PC-3 (cell line): ENCODE measurements at regions not wholly inside any gene's neighbourhood (a gene's known extent, or its start where the extent isn't known, plus 50 kb on each side); places are given as distances from the start of the nearest gene placed in this dataset.

Source experiments
- ATAC-seq: fragments of 200-7000 bp; cut with Tn5 transposase; 2 replicates; pipeline ENCODE4 v1.9.1; 2020; ENCODE audit warnings: mild to moderate bottlenecking, moderate library complexity
- BruUV-seq: library from RNA; stranded (reverse); fragments of 400-500 nt; replicated peaks from 2 replicates; lab custom pipeline; 2021; lab: Mats Ljungman, UMichigan
- CTCF ChIA-PET: fragments of 300-600 bp; sonication (Branson Sonifier 250); formaldehyde crosslinking; loops from one replicate; lab custom pipeline; 2022; ENCODE audit warnings: antibody characterized with exemption; lab: Charles Lee
- POLR2A ChIA-PET: fragments of 300-600 bp; sonication (Branson Sonifier 250); formaldehyde crosslinking; loops from one replicate; lab custom pipeline; 2022; ENCODE audit warnings: antibody characterized with exemption; ENCODE audit not compliant: unreplicated experiment; lab: Charles Lee
- DNase-seq: peaks from one replicate; pipeline ENCODE4 v3.0.0-alpha.2; 2015
- H2AFZ ChIP-seq: fragments of 300-600 bp; sonication (generic); 2 replicates; pipeline ENCODE4 v1.6.0; 2016; ENCODE audit warnings: antibody characterized with exemption, low read length
- H3F3A ChIP-seq: fragments of 300-600 bp; sonication (generic); one replicate; pipeline ENCODE4 v1.6.0; 2017; ENCODE audit warnings: antibody characterized with exemption, low read length, control low read depth, mild to moderate bottlenecking; ENCODE audit not compliant: unreplicated experiment
- H3K27ac ChIP-seq: fragments of 300-600 bp; sonication (generic); 2 replicates; pipeline ENCODE4 v1.5.1; 2016; ENCODE audit warnings: mild to moderate bottlenecking, low read length
- H3K27me3 ChIP-seq: fragments of 300-600 bp; sonication (generic); 2 replicates; pipeline ENCODE4 v1.6.1; 2016; ENCODE audit warnings: low read length, mixed read lengths
- H3K36me3 ChIP-seq: fragments of 300-600 bp; sonication (generic); 2 replicates; pipeline ENCODE4 v1.6.1; 2016; ENCODE audit warnings: low read depth, mixed run types, low read length, mixed read lengths
- H3K4me1 ChIP-seq: fragments of 300-600 bp; sonication (generic); 2 replicates; pipeline ENCODE4 v1.5.1; 2016; ENCODE audit warnings: low read length; ENCODE audit not compliant: insufficient read depth
- H3K4me2 ChIP-seq: fragments of 300-600 bp; sonication (generic); 2 replicates; pipeline ENCODE4 v1.6.0; 2016; ENCODE audit warnings: low read length
- H3K4me3 ChIP-seq: fragments of 300-600 bp; sonication (generic); 2 replicates; pipeline ENCODE4 v1.5.1; 2016; ENCODE audit warnings: mild to moderate bottlenecking, low read length, mixed read lengths
- H3K79me2 ChIP-seq: fragments of 300-600 bp; sonication (generic); 2 replicates; pipeline ENCODE4 v1.6.1; 2017; ENCODE audit warnings: low read length, mixed read lengths
- H3K9ac ChIP-seq: fragments of 300-600 bp; sonication (generic); 2 replicates; pipeline ENCODE4 v1.6.0; 2016; ENCODE audit warnings: mild to moderate bottlenecking, low read length
- H3K9me2 ChIP-seq: fragments of 300-600 bp; sonication (generic); replicated peaks from 2 replicates; pipeline ENCODE4 v1.6.1; 2016; ENCODE audit warnings: mixed run types, low read length, mixed read lengths
- H3K9me3 ChIP-seq: fragments of 300-600 bp; sonication (generic); 2 replicates; pipeline ENCODE4 v1.6.1; 2016; ENCODE audit warnings: low read length, mixed read lengths
- H4K20me1 ChIP-seq: fragments of 300-600 bp; sonication (generic); 2 replicates; pipeline ENCODE4 v1.6.1; 2016; ENCODE audit warnings: low read length, mixed read lengths
- CTCF ChIP-seq: fragments of 300-600 bp; sonication (generic); conservative IDR thresholded peaks from 2 replicates; pipeline ENCODE4 v1.5.1; 2017; ENCODE audit warnings: antibody characterized with exemption, low read depth, mild to moderate bottlenecking, low read length
- EZH2 ChIP-seq: fragments of 300-600 bp; sonication (generic); IDR thresholded peaks from one replicate; pipeline ENCODE4 v1.6.1; 2017; ENCODE audit warnings: antibody characterized with exemption, mild to moderate bottlenecking, low read length; ENCODE audit not compliant: unreplicated experiment
- EZH2phosphoT487 ChIP-seq: fragments of 300-600 bp; sonication (generic); IDR thresholded peaks from 2 replicates; pipeline ENCODE4 v1.6.1; 2018; ENCODE audit warnings: mild to moderate bottlenecking, antibody characterized with exemption, low read length, borderline replicate concordance
- intact Hi-C: fragments of 100-400 bp; cut with micrococcal nuclease; formaldehyde crosslinking; loops from 2 replicates; pipeline ENCODE4 v1.9.0; 2023

GRCh38 chr16:51766739-51767138 lies 615.7 kb upstream of the SALL1 start:
- CTCF ChIA-PET, result no interaction called here

GRCh38 chr16:51763072-51763661 lies 612.1 kb upstream of the SALL1 start:
- Histone ChIP-seq H3K9me3 (no peaks in the 10 kb centered on the region), H3K9me2 (no peaks in the 10 kb centered on the region), H2AFZ (no peak overlapping the region), H3K9ac (no peak overlapping the region), H3K4me2 (no peak overlapping the region), H4K20me1 (no peaks in the 10 kb centered on the region), H3K36me3 (no peaks in the 10 kb centered on the region), H3K27me3 (peaks cover 19% of the 10 kb centered on the region), H3K4me3 (no peak overlapping the region), H3F3A (no peaks in the 10 kb centered on the region), H3K79me2 (no peaks in the 10 kb centered on the region), H3K4me1 (no peaks in the 10 kb centered on the region), H3K27ac (no peak overlapping the region)
- no TSS peak for BruUV-seq
- DNase-seq (no peak), ATAC-seq (no peak)
- ChIA-PET CTCF (no interaction called here), POLR2A (no interaction called here)
- TF ChIP-seq EZH2phosphoT487 (no peak), CTCF (no peak), EZH2 (no peak)
- intact Hi-C loops, result no loop called here

More at GRCh38 chr16:51766739-51767138, 615.7 kb upstream of the SALL1 start:
- Histone ChIP-seq H4K20me1 (no peaks in the 10 kb centered on the region), H3K9me3 (no peaks in the 10 kb centered on the region), H3K27me3 (0 out of 2 replicates have a peak, but pooled peaks cover under 1% of the 10 kb centered on the region), H3K4me2 (no peak overlapping the region), H3K9ac (no peak overlapping the region), H3K27ac (no peak overlapping the region), H3K4me1 (no peaks in the 10 kb centered on the region), H3K9me2 (no peaks in the 10 kb centered on the region), H3K36me3 (no peaks in the 10 kb centered on the region), H2AFZ (no peak overlapping the region), H3F3A (no peaks in the 10 kb centered on the region), H3K79me2 (no peaks in the 10 kb centered on the region), H3K4me3 (no peak overlapping the region)
- POLR2A ChIA-PET, result no interaction called here
- BruUV-seq, result no TSS peak
- intact Hi-C loops, result no loop called here
- no peak for ATAC-seq
- DNase-seq, result no peak
- TF ChIP-seq EZH2 (no peak), EZH2phosphoT487 (no peak), CTCF (no peak)
